A673 (cell line): ENCODE measurements at regions not wholly inside any gene's neighbourhood (a gene's known extent, or its start where the extent isn't known, plus 50 kb on each side); places are given as distances from the start of the nearest gene placed in this dataset.

ENCODE experiments used
- CTCF ChIP-seq: fragments of 300-800, 200-600 bp; sonication (generic); conservative IDR thresholded peaks from 2 replicates; pipeline ENCODE4 v1.5.1; 2017; ENCODE audit warnings: low read depth, mild to moderate bottlenecking, antibody characterized with exemption, low read length, moderate library complexity, mixed read lengths
- EZH2 ChIP-seq: fragments of 200-600 bp; sonication (generic); IDR thresholded peaks from 2 replicates; pipeline ENCODE4 v1.6.1; 2017; ENCODE audit warnings: borderline replicate concordance, low read depth, mild to moderate bottlenecking, mixed read lengths, antibody characterized with exemption, low read length; ENCODE audit not compliant: poor library complexity, severe bottlenecking

GRCh38 chr1:182308826-182309225 is 82.8 kb downstream of the GLUL start:
- TF ChIP-seq CTCF (no peak), EZH2 (no peak)
